NB4 (cell line): ENCODE measurements at regions not wholly inside any gene's neighbourhood (a gene's known extent, or its start where the extent isn't known, plus 50 kb on each side); places are given as distances from the start of the nearest gene placed in this dataset.

ENCODE experiments used
- DNase-seq: peaks from one replicate; pipeline ENCODE4 v3.0.0; 2010; ENCODE audit warnings: low read depth
- H3K4me3 ChIP-seq: one replicate; pipeline ENCODE4 v1.5.1; 2011; ENCODE audit warnings: mild to moderate bottlenecking, low read depth, low read length, moderate library complexity
- CTCF ChIP-seq: IDR thresholded peaks from one replicate; pipeline ENCODE4 v1.5.1; 2012; ENCODE audit warnings: low read depth, low read length
- MYC ChIP-seq: IDR thresholded peaks from 2 replicates; pipeline ENCODE4 v1.6.1; 2011; ENCODE audit warnings: low read depth, low read length
- POLR2A ChIP-seq: IDR thresholded peaks from 2 replicates; pipeline ENCODE4 v1.6.1; 2011; ENCODE audit warnings: mild to moderate bottlenecking; ENCODE audit not compliant: insufficient read length; ENCODE audit errors: extremely low read depth
- TF ChIP-seq, protein P1 (sequence below): IDR thresholded peaks from 2 replicates; pipeline ENCODE4 v1.6.1; 2011; ENCODE audit warnings: low read depth, low read length

GRCh38 chr1:67921725-67922489 is 88.6 kb upstream of the GNG12 start:
- no peak for DNase-seq
- H3K4me3 ChIP-seq = no peak overlapping the region
- TF ChIP-seq, protein P1, sequence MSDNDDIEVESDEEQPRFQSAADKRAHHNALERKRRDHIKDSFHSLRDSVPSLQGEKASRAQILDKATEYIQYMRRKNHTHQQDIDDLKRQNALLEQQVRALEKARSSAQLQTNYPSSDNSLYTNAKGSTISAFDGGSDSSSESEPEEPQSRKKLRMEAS = no peak
- TF ChIP-seq CTCF (no peak), POLR2A (no peak)

DNA sequence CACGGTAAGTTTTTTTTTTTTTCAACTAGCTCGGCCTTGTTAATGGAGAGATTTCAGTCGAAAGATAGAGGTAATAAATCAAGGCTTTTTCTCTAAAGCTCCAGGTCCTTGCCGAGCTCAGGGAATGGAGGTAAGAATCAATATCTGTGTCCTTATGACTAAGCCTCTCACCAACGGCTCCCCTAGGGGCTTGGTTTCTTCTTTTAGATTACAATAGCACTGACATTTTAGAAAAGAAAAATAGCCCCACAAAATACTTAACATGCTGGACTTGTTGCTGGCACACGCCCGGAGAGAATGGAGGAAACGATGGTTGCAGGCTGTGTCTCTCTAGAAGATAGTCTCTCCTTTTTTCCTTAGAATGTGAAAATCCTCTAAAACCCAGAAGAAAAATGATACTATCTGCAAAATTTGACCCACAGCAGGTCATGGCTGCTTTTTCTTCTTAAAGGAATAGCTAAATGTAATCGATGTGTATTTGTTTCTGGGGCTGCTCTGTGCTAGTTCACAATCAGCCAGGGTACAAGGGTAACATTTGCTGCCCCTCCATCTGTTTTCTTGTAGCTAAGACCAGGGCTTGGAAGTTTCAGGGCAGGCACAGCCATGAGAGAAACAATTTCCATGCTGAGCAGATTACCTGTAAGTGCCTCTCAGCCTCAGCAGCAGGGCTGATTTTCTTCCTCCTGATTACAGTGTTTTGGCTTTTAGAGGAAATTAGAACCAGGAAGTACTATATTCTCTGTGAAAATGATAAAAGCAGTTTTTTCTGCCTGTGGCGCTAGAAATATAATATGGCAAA is 86.2 kb upstream of the GNG12 start:
- TF ChIP-seq MYC (no peak), POLR2A (no peak), CTCF (no peak)
- TF ChIP-seq, protein P1 = no peak

DNA sequence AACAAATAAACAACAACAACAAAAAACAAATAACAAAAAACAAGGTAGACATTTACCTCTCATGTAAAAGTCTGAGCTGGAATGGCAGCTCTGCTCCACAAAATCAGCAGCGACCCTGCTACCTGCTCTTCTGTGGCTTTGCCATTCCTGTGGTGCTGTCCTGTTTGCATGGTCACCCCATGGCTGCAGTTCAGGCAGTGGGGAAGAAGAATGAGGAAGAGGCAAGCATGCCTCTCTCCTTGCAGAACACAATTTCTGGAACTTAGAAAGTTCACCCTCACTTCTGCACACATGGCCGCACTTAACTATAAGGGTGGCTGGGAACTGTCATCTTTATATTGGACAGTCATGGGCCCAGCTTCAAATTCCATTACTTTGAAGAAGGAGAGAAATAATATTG is 84.8 kb upstream of the GNG12 start:
- H3K4me3 ChIP-seq = no peak overlapping the region
- no peak for DNase-seq
- TF ChIP-seq POLR2A = no peak
- TF ChIP-seq CTCF = no peak
- no peak for TF ChIP-seq MYC
- TF ChIP-seq, protein P1 = no peak

More for the DNA sequence above, 86.2 kb upstream of the GNG12 start:
- no peak for DNase-seq
- H3K4me3 ChIP-seq = no peak overlapping the region

DNA sequence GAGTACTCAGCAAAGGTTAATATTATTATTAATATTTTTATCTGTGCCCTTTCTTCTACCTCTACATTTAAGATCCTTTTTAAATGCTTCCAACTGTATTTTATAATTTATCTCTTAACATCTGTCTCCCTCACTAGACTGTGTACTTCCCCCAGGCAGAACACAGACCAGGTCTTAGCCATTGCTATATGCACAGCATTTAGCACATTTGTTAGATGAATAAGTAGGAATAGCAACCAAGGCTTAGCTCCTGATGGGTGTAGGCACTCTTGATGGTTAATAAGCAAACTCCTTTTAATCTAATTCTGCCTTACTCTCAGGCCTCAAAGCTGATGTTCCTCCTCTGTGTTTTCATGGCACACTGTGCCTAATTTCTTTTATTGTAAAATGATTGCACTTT is 83.7 kb upstream of the GNG12 start:
- TF ChIP-seq POLR2A = no peak
- TF ChIP-seq CTCF = no peak
- TF ChIP-seq, protein P1 = no peak
- TF ChIP-seq MYC = no peak
- DNase-seq = no peak
- no peak overlapping the region for H3K4me3 ChIP-seq

GRCh38 chr1:67916140-67916886 is 83.0 kb upstream of the GNG12 start:
- H3K4me3 ChIP-seq = no peak overlapping the region
- TF ChIP-seq CTCF (no peak), MYC (no peak)
- no peak for DNase-seq
